HCT116 (cell line): ENCODE measurements at regions not wholly inside any gene's neighbourhood (a gene's known extent, or its start where the extent isn't known, plus 50 kb on each side); places are given as distances from the start of the nearest gene placed in this dataset.

Source experiments
- ATAC-seq: fragments of 200-7000 bp; cut with Tn5 transposase; 2 replicates; pipeline ENCODE4 v1.9.1; 2020; ENCODE audit warnings: mild to moderate bottlenecking, moderate library complexity
- BruUV-seq: library from RNA; stranded (reverse); fragments of 400-500 nt; replicated peaks from 2 replicates; lab custom pipeline; 2021; lab: Mats Ljungman, UMichigan
- CTCF ChIA-PET: fragments of 300-600 bp; sonication (Branson Sonifier 250); formaldehyde crosslinking; loops from one replicate; lab custom pipeline; 2021; ENCODE audit warnings: antibody characterized with exemption; lab: Charles Lee
- POLR2A ChIA-PET: fragments of 300-600, 350-600 bp; sonication (Branson Sonifier 250); formaldehyde crosslinking; loops from one replicate; lab custom pipeline; 2021; ENCODE audit warnings: antibody characterized with exemption; lab: Charles Lee
- RAD21 ChIA-PET, 2 experiments: fragments of 300-600 bp; sonication (Branson Sonifier 250); formaldehyde crosslinking; loops; one replicate each; lab custom pipeline; 2023; ENCODE audit warnings: low total read pairs in 2 of 2; ENCODE audit not compliant: uncharacterized antibody in 2 of 2, unreplicated experiment in 2 of 2, low non-redundant PET in 1 of 2; lab: Charles Lee
- DNase-seq: peaks from one replicate; pipeline ENCODE4 v3.0.0-alpha.2; 2010; ENCODE audit warnings: low read depth, low spot score
- H2AFZ ChIP-seq: fragments of 200-600 bp; shearing (Covaris generic), sonication (generic); 2 replicates; pipeline ENCODE4 v1.6.1; 2017; ENCODE audit warnings: low read depth, mixed run types, mixed read lengths, antibody characterized with exemption, low read length; ENCODE audit not compliant: poor library complexity, severe bottlenecking
- H3K27ac ChIP-seq: 2 replicates; pipeline ENCODE4 v1.5.1; 2012; ENCODE audit warnings: low read depth, low read length
- H3K27me3 ChIP-seq: fragments of 200-600 bp; sonication (generic); 2 replicates; pipeline ENCODE4 v1.6.1; 2016; ENCODE audit warnings: mixed run types, low read length, mixed read lengths; ENCODE audit not compliant: insufficient read depth
- H3K36me3 ChIP-seq, 2 experiments: fragments of 200-500 bp in 1 of 2; fragments of 200-600 bp in 1 of 2; sonication (Bioruptor generic) in 1 of 2; sonication (generic) in 1 of 2; 2 replicates each; pipeline versions ENCODE4 v1.5.1 to v1.6.1; 2014 to 2016; ENCODE audit warnings: low read length in 2 of 2, inconsistent platforms in 1 of 2, mixed read lengths in 1 of 2, mixed run types in 1 of 2; ENCODE audit not compliant: insufficient read depth in 2 of 2, control insufficient read depth in 1 of 2
- H3K4me1 ChIP-seq, 2 experiments: fragments of 200-600 bp in 1 of 2; sonication (generic) in 1 of 2; 2 replicates each; pipeline versions ENCODE4 v1.5.1 to v1.6.1; 2012 to 2017; ENCODE audit warnings: low read length in 2 of 2, inconsistent platforms in 1 of 2, mild to moderate bottlenecking in 1 of 2, mixed read lengths in 1 of 2, mixed run types in 1 of 2, moderate library complexity in 1 of 2; ENCODE audit not compliant: insufficient read depth in 2 of 2, control insufficient read depth in 1 of 2
- H3K4me2 ChIP-seq: fragments of 200-600 bp; sonication (generic); 2 replicates; pipeline ENCODE4 v1.6.1; 2017; ENCODE audit warnings: mixed run types, low read length, mixed read lengths
- H3K4me3 ChIP-seq, 2 experiments: fragments of 200-600 bp in 1 of 2; sonication (generic) in 1 of 2; replicated peaks in 1 of 2; 2 replicates each; pipeline ENCODE4 v1.5.1; 2011 to 2016; ENCODE audit warnings: low read length in 2 of 2, control low read depth in 1 of 2, low read depth in 1 of 2, mild to moderate bottlenecking in 1 of 2, mixed read lengths in 1 of 2, mixed run types in 1 of 2
- H3K79me2 ChIP-seq: fragments of 200-600 bp; sonication (generic); 2 replicates; pipeline ENCODE4 v1.6.1; 2017; ENCODE audit warnings: mild to moderate bottlenecking, mixed run types, low read length, moderate library complexity, mixed read lengths; ENCODE audit not compliant: insufficient read depth
- H3K9ac ChIP-seq: fragments of 200-600 bp; sonication (generic); 2 replicates; pipeline ENCODE4 v1.6.1; 2016; ENCODE audit warnings: low read length, mixed read lengths
- H3K9me2 ChIP-seq: fragments of 200-600 bp; sonication (generic), shearing (Covaris generic); 2 replicates; pipeline ENCODE4 v1.6.1; 2017; ENCODE audit warnings: mixed run types, mild to moderate bottlenecking, moderate library complexity; ENCODE audit not compliant: insufficient read depth
- H3K9me3 ChIP-seq, 2 experiments: fragments of 200-500 bp in 1 of 2; fragments of 200-600 bp in 1 of 2; sonication (Bioruptor generic) in 1 of 2; sonication (generic) in 1 of 2; 2 replicates each; pipeline ENCODE4 v1.6.1; 2014 to 2017; ENCODE audit warnings: low read length in 2 of 2, mixed read lengths in 2 of 2, inconsistent platforms in 1 of 2, low read depth in 1 of 2, mild to moderate bottlenecking in 1 of 2, mixed run types in 1 of 2, moderate library complexity in 1 of 2; ENCODE audit not compliant: control insufficient read depth in 1 of 2, insufficient read depth in 1 of 2
- H4K20me1 ChIP-seq: fragments of 200-600 bp; sonication (generic), shearing (Covaris generic); 2 replicates; pipeline ENCODE4 v1.6.1; 2017; ENCODE audit warnings: mixed run types, mild to moderate bottlenecking, moderate library complexity; ENCODE audit not compliant: insufficient read depth
- EGR1 ChIP-seq: IDR thresholded peaks from 2 replicates; pipeline ENCODE4 v1.6.1; 2012; ENCODE audit warnings: low read depth
- EZH2 ChIP-seq: fragments of 200-600 bp; sonication (generic); IDR thresholded peaks from 2 replicates; pipeline ENCODE4 v1.6.1; 2017; ENCODE audit warnings: antibody characterized with exemption, mixed run types
- EZH2phosphoT487 ChIP-seq: fragments of 200-600 bp; IDR thresholded peaks from 2 replicates; pipeline ENCODE4 v1.6.1; 2018; ENCODE audit warnings: antibody characterized with exemption, borderline replicate concordance
- FOSL1 ChIP-seq: IDR thresholded peaks from 2 replicates; pipeline ENCODE4 v1.6.1; 2012; ENCODE audit warnings: low read depth
- POLR2A ChIP-seq: IDR thresholded peaks from 2 replicates; pipeline ENCODE4 v1.7.0; 2011; ENCODE audit warnings: borderline replicate concordance; ENCODE audit not compliant: insufficient read depth, insufficient read length; ENCODE audit errors: extremely low read depth
- POLR2AphosphoS5 ChIP-seq: IDR thresholded peaks from 2 replicates; pipeline ENCODE4 v1.6.1; 2011; ENCODE audit warnings: mild to moderate bottlenecking, low read depth, low read length, moderate library complexity
- RAD21 ChIP-seq: IDR thresholded peaks from 2 replicates; pipeline ENCODE4 v1.6.1; 2012; ENCODE audit warnings: low read depth, mild to moderate bottlenecking
- SIN3A ChIP-seq: IDR thresholded peaks from 2 replicates; pipeline ENCODE4 v1.6.1; 2012; ENCODE audit warnings: low read depth
- SP1 ChIP-seq: IDR thresholded peaks from 2 replicates; pipeline ENCODE4 v1.6.1; 2012; ENCODE audit warnings: low read depth
- SRF ChIP-seq: IDR thresholded peaks from 2 replicates; pipeline ENCODE4 v1.6.1; 2012; ENCODE audit warnings: low read depth
- TCF7L2 ChIP-seq: IDR thresholded peaks from 2 replicates; pipeline ENCODE4 v1.7.0; 2011; ENCODE audit warnings: borderline replicate concordance, inconsistent platforms; ENCODE audit not compliant: insufficient read depth, insufficient read length; ENCODE audit errors: extremely low read depth
- ZFX ChIP-seq: fragments of 450-650 bp; IDR thresholded peaks from 2 replicates; pipeline ENCODE4 v1.6.1; 2017
- ZNF274 ChIP-seq: fragments of 200-500 bp; sonication (Bioruptor generic); IDR thresholded peaks from 2 replicates; pipeline ENCODE4 v1.6.1; 2014; ENCODE audit warnings: mild to moderate bottlenecking, low read depth, low read length, inconsistent platforms
- intact Hi-C: fragments of 100-400 bp; cut with micrococcal nuclease; formaldehyde crosslinking; loops from 2 replicates; pipeline ENCODE4 v1.10.0; 2022
- TF ChIP-seq, protein P1 (sequence below): IDR thresholded peaks from 2 replicates; pipeline ENCODE4 v1.6.1; 2011; ENCODE audit warnings: mild to moderate bottlenecking, low read length, moderate library complexity; ENCODE audit not compliant: insufficient replicate concordance; ENCODE audit errors: extremely low read depth
- TF ChIP-seq, protein P2 (sequence below): IDR thresholded peaks from 2 replicates; pipeline ENCODE4 v1.6.1; 2012; ENCODE audit warnings: low read depth
- TF ChIP-seq, protein P3 (sequence below): IDR thresholded peaks from 2 replicates; pipeline ENCODE4 v1.6.1; 2012
- TF ChIP-seq, protein P4 (sequence below), 3 experiments: fragments of 200-600 bp in 1 of 3; sonication (generic) in 1 of 3; IDR thresholded peaks in 2 of 3; conservative IDR thresholded peaks in 1 of 3; 2 replicates each; pipeline ENCODE4 v1.5.1; 2012 to 2017; ENCODE audit warnings: low read depth in 2 of 3, low read length in 2 of 3, antibody characterized with exemption in 1 of 3, borderline replicate concordance in 1 of 3, control low read depth in 1 of 3, mild to moderate bottlenecking in 1 of 3, mixed read lengths in 1 of 3, mixed run types in 1 of 3, moderate library complexity in 1 of 3; ENCODE audit not compliant: insufficient read depth in 1 of 3
- TF ChIP-seq, protein P5 (sequence below): IDR thresholded peaks from 2 replicates; pipeline ENCODE4 v1.6.1; 2012

DNA sequence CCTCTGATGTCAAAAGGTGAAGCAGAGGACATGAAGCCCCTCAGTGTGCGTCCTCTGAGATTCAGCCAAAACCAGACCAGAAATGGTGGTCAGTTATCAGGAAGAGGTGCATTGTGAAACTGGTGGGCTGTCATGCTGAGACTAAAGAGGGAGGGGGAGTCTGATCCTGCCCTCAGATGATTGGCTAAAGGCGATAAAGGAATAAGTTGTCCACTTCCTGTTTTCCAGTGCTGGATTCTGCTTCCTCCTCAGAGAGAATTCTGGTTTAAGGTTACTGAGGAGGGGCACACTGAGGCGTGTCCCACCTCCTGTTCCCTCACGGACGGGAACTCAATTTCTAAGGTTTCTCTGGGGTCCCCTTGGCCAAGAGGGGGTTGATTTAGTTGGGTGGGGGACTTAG is 97.0 kb upstream of the UBE3A start (continued):
- TF ChIP-seq SRF (no peak), EZH2phosphoT487 (no peak), TCF7L2 (no peak), POLR2A (no peak)
- TF ChIP-seq, all 23 proteins: peak for 0

DNA sequence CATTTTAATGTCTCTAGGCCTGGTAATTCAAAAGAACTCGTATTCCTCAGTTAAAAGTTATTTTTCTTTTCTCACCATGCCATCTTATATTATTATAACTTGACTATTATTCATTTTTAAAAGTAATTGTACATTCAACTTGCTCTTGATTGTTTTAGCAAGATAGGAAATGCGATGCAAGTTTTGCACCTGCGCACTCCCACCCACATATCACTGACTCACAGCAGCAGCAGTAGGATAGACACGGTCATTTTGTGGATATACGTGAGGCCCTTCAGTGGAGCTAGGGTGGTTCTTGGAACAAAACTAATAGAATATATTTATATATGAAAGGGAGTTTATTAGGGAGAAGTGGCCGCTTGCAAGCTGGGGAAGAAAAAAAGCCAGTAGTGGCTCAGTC is 95.5 kb upstream of the UBE3A start:
- no peaks in the 10 kb centered on the region for H3K27me3 ChIP-seq
- no TSS peak for BruUV-seq
- H3K79me2 ChIP-seq = no peaks in the 10 kb centered on the region
- no peak for DNase-seq
- ATAC-seq = no peak
- POLR2A ChIA-PET = no interaction called here
- H3K9me3 ChIP-seq = peaks cover 0 to 18% of the 10 kb centered on the region in 2 experiments; a peak in 2 of 4 replicates
- no peaks in the 10 kb centered on the region for H4K20me1 ChIP-seq
- no peak overlapping the region for H3K9ac ChIP-seq
- RAD21 ChIA-PET = no interaction called here
- H3K36me3 ChIP-seq = no peaks in the 10 kb centered on the region
- intact Hi-C loops = no loop called here
- no peak overlapping the region for H3K4me2 ChIP-seq
- no peak overlapping the region for H3K4me3 ChIP-seq
- CTCF ChIA-PET = no interaction called here
- H3K4me1 ChIP-seq = no peaks in the 10 kb centered on the region
- no peaks in the 10 kb centered on the region for H3K9me2 ChIP-seq
- H3K27ac ChIP-seq = no peak overlapping the region
- no peak overlapping the region for H2AFZ ChIP-seq
- TF ChIP-seq FOSL1 (no peak), POLR2AphosphoS5 (no peak), SP1 (no peak), ZNF274 (no peak), SIN3A (no peak), RAD21 (no peak), EZH2 (no peak), TCF7L2 (no peak), ZFX (no peak), POLR2A (no peak), EGR1 (no peak), SRF (no peak), EZH2phosphoT487 (no peak)
- TF ChIP-seq, protein P1, sequence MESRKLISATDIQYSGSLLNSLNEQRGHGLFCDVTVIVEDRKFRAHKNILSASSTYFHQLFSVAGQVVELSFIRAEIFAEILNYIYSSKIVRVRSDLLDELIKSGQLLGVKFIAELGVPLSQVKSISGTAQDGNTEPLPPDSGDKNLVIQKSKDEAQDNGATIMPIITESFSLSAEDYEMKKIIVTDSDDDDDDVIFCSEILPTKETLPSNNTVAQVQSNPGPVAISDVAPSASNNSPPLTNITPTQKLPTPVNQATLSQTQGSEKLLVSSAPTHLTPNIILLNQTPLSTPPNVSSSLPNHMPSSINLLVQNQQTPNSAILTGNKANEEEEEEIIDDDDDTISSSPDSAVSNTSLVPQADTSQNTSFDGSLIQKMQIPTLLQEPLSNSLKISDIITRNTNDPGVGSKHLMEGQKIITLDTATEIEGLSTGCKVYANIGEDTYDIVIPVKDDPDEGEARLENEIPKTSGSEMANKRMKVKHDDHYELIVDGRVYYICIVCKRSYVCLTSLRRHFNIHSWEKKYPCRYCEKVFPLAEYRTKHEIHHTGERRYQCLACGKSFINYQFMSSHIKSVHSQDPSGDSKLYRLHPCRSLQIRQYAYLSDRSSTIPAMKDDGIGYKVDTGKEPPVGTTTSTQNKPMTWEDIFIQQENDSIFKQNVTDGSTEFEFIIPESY = no peak
- TF ChIP-seq, protein P2, sequence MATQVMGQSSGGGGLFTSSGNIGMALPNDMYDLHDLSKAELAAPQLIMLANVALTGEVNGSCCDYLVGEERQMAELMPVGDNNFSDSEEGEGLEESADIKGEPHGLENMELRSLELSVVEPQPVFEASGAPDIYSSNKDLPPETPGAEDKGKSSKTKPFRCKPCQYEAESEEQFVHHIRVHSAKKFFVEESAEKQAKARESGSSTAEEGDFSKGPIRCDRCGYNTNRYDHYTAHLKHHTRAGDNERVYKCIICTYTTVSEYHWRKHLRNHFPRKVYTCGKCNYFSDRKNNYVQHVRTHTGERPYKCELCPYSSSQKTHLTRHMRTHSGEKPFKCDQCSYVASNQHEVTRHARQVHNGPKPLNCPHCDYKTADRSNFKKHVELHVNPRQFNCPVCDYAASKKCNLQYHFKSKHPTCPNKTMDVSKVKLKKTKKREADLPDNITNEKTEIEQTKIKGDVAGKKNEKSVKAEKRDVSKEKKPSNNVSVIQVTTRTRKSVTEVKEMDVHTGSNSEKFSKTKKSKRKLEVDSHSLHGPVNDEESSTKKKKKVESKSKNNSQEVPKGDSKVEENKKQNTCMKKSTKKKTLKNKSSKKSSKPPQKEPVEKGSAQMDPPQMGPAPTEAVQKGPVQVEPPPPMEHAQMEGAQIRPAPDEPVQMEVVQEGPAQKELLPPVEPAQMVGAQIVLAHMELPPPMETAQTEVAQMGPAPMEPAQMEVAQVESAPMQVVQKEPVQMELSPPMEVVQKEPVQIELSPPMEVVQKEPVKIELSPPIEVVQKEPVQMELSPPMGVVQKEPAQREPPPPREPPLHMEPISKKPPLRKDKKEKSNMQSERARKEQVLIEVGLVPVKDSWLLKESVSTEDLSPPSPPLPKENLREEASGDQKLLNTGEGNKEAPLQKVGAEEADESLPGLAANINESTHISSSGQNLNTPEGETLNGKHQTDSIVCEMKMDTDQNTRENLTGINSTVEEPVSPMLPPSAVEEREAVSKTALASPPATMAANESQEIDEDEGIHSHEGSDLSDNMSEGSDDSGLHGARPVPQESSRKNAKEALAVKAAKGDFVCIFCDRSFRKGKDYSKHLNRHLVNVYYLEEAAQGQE = no peak
- TF ChIP-seq, protein P3, sequence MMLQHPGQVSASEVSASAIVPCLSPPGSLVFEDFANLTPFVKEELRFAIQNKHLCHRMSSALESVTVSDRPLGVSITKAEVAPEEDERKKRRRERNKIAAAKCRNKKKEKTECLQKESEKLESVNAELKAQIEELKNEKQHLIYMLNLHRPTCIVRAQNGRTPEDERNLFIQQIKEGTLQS = no peak
- TF ChIP-seq, protein P4, sequence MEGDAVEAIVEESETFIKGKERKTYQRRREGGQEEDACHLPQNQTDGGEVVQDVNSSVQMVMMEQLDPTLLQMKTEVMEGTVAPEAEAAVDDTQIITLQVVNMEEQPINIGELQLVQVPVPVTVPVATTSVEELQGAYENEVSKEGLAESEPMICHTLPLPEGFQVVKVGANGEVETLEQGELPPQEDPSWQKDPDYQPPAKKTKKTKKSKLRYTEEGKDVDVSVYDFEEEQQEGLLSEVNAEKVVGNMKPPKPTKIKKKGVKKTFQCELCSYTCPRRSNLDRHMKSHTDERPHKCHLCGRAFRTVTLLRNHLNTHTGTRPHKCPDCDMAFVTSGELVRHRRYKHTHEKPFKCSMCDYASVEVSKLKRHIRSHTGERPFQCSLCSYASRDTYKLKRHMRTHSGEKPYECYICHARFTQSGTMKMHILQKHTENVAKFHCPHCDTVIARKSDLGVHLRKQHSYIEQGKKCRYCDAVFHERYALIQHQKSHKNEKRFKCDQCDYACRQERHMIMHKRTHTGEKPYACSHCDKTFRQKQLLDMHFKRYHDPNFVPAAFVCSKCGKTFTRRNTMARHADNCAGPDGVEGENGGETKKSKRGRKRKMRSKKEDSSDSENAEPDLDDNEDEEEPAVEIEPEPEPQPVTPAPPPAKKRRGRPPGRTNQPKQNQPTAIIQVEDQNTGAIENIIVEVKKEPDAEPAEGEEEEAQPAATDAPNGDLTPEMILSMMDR (IDR thresholded peaks at IDR 0.05 in 2 of 3, conservative IDR thresholded peaks at IDR 0.05 in 1 of 3; ENCODE audit: borderline replicate concordance in 1 of 3, insufficient read depth in 1 of 3, low read depth in 2 of 3, low read length in 2 of 3) = no peak
- TF ChIP-seq, protein P5, sequence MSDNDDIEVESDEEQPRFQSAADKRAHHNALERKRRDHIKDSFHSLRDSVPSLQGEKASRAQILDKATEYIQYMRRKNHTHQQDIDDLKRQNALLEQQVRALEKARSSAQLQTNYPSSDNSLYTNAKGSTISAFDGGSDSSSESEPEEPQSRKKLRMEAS = no peak
